ENCODE measurements at regions not wholly inside any gene's neighbourhood (a gene's known extent, or its start where the extent isn't known, plus 50 kb on each side); places are given as distances from the start of the nearest gene placed in this dataset.

DNA sequence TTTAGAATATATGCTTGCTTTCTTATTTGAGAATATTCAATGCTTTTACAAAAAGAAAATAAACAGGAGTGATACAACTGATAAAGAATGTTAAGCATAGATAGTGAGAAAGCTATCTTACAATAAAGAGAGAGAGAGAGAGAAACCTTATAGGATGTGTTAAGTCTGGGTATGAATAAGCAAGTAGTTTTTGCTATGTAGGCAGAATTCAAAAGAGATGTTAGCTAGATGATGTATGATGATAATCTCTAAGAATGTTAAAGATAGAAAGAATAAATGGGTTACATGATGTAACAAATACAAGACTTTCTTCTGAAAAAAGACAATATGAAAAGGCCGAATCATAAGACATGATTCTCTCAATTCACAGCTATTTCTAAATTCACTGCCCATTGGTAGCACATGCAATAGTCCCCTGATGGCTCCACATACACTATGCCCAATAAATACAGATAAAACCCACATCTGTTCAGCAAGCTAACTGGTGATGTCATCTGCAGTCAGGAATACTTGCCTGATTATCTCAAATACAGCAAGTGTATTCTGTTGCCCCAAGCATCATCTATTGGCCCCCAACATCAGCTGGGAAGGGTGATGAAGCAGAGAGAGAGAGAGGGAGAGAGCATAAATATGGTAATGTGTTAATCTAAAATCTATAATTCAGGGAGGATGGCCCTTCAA lies 169.2 kb upstream of the LYSMD4 start:
- FAIRE-seq, result no peak
- Histone ChIP-seq H3K9me1 (replicated peaks; ENCODE audit: control insufficient read depth, extremely low read depth, insufficient read depth, low read length) (no peaks in the 10 kb centered on the region), H3K27me3 (ENCODE audit: control insufficient read depth in 2 of 2, insufficient read depth in 2 of 2, low read length in 2 of 2) (no peaks in the 10 kb centered on the region), H3K79me2 (ENCODE audit: control insufficient read depth, insufficient read depth, low read length) (no peaks in the 10 kb centered on the region), H3K4me1 (ENCODE audit: control insufficient read depth, extremely low read depth, insufficient read depth, low read length) (no peaks in the 10 kb centered on the region), H4K20me1 (replicated peaks; ENCODE audit: control insufficient read depth, extremely low read depth, insufficient read depth, low read length) (no peaks in the 10 kb centered on the region), H3K9ac (replicated peaks; ENCODE audit: extremely low read depth, insufficient read depth, low read length) (no peak overlapping the region), H3K9me3 (replicated peaks; ENCODE audit: control insufficient read depth, insufficient read depth, low read length) (no peaks in the 10 kb centered on the region), H3K27ac (ENCODE audit: insufficient read depth, low read depth, low read length) (no peak overlapping the region), H2AFZ (ENCODE audit: low read depth, low read length) (no peak overlapping the region), H3K4me3 (replicated peaks in 1 of 3; ENCODE audit: insufficient read depth in 1 of 3, low read depth in 1 of 3, low read length in 3 of 3) (no peak overlapping the region), H3K4me2 (ENCODE audit: insufficient read depth, low read length) (no peak overlapping the region), H3K36me3 (ENCODE audit: control insufficient read depth in 2 of 2, extremely low read depth in 1 of 2, insufficient read depth in 2 of 2, low read length in 2 of 2) (no peaks in the 10 kb centered on the region)
- TF ChIP-seq JUN (IDR thresholded peaks at IDR 0.05; ENCODE audit: borderline replicate concordance, insufficient read depth, insufficient read length, low read depth), result no peak
- TF ChIP-seq EZH2 (IDR thresholded peaks at IDR 0.05; ENCODE audit: borderline replicate concordance, low read depth, low read length, severe bottlenecking), result no peak
- no peak for TF ChIP-seq MYC (IDR thresholded peaks at IDR 0.05; ENCODE audit: low read depth, low read length)
- CTCF ChIA-PET, result no interaction called here
- POLR2A ChIA-PET, result no interaction called here
- dilution Hi-C loops (cut with MboI; ENCODE audit: extremely low pct_ligation_motif_present, low sequenced_read_pairs) (no loop called here), intact Hi-C loops (cut with micrococcal nuclease) (no loop called here)
- BruUV-seq (replicated peaks), result no TSS peak
- DNase-seq (ENCODE audit: low read depth, low spot score), result no peak

DNA sequence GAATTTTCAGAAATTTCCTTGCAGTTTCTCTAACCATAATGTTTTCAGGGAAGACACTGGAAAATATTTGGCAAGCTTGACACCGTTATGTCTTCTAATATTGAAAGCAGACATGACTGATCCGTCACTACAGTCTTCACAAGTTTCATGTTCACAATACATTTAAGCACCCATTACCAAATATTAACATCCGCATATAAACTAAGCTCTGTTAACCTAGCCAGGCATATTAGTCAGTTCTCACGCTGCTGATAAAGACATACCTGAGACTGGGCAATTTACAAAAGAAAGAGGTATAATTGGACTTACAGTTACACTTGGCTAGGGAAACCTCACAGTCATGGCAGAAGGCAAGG lies 162.7 kb upstream of the LYSMD4 start:
- no peaks in the 10 kb centered on the region for H4K20me1 ChIP-seq (replicated peaks; ENCODE audit: control insufficient read depth, extremely low read depth, insufficient read depth, low read length)
- no peak overlapping the region for H3K9ac ChIP-seq (replicated peaks; ENCODE audit: extremely low read depth, insufficient read depth, low read length)
- no peaks in the 10 kb centered on the region for H3K27me3 ChIP-seq (ENCODE audit: control insufficient read depth in 2 of 2, insufficient read depth in 2 of 2, low read length in 2 of 2)
- BruUV-seq (replicated peaks), result no TSS peak
- POLR2A ChIA-PET, result no interaction called here
- no peaks in the 10 kb centered on the region for H3K79me2 ChIP-seq (ENCODE audit: control insufficient read depth, insufficient read depth, low read length)
- FAIRE-seq (no peak), DNase-seq (ENCODE audit: low read depth, low spot score) (no peak)
- no peak overlapping the region for H3K4me2 ChIP-seq (ENCODE audit: insufficient read depth, low read length)
- H3K4me1 ChIP-seq (ENCODE audit: control insufficient read depth, extremely low read depth, insufficient read depth, low read length), result no peaks in the 10 kb centered on the region
- no peak overlapping the region for H3K27ac ChIP-seq (ENCODE audit: insufficient read depth, low read depth, low read length)
- no peaks in the 10 kb centered on the region for H3K9me3 ChIP-seq (replicated peaks; ENCODE audit: control insufficient read depth, insufficient read depth, low read length)
- intact Hi-C loops (cut with micrococcal nuclease) (no loop called here), dilution Hi-C loops (cut with MboI; ENCODE audit: extremely low pct_ligation_motif_present, low sequenced_read_pairs) (no loop called here)
- H3K9me1 ChIP-seq (replicated peaks; ENCODE audit: control insufficient read depth, extremely low read depth, insufficient read depth, low read length), result no peaks in the 10 kb centered on the region
- no peaks in the 10 kb centered on the region for H3K36me3 ChIP-seq (ENCODE audit: control insufficient read depth in 2 of 2, extremely low read depth in 1 of 2, insufficient read depth in 2 of 2, low read length in 2 of 2)
- TF ChIP-seq MYC (IDR thresholded peaks at IDR 0.05; ENCODE audit: low read depth, low read length) (no peak), EZH2 (IDR thresholded peaks at IDR 0.05; ENCODE audit: borderline replicate concordance, low read depth, low read length, severe bottlenecking) (no peak), POLR2A (IDR thresholded peaks at IDR 0.05; ENCODE audit: low read depth, low read length) (no peak), GATA2 (IDR thresholded peaks at IDR 0.05; ENCODE audit: insufficient read depth, insufficient read length, low read depth, low read length) (no peak), JUN (IDR thresholded peaks at IDR 0.05; ENCODE audit: borderline replicate concordance, insufficient read depth, insufficient read length, low read depth) (no peak), FOS (IDR thresholded peaks at IDR 0.05; ENCODE audit: borderline replicate concordance, insufficient read depth, low read length) (no peak)
- CTCF ChIA-PET, result no interaction called here
- no peak overlapping the region for H3K4me3 ChIP-seq (replicated peaks in 1 of 3; ENCODE audit: insufficient read depth in 1 of 3, low read depth in 1 of 3, low read length in 3 of 3)
- no peak overlapping the region for H2AFZ ChIP-seq (ENCODE audit: low read depth, low read length)

Data from endothelial cell of umbilical vein (primary cell).